Common myeloid progenitor, CD34-positive (primary cell): ENCODE measurements at regions not wholly inside any gene's neighbourhood (a gene's known extent, or its start where the extent isn't known, plus 50 kb on each side); places are given as distances from the start of the nearest gene placed in this dataset.

Experiments
- CTCF ChIA-PET: fragments of 350-600 bp; sonication (Branson Sonifier 250); formaldehyde crosslinking; loops from one replicate; lab custom pipeline; 2021; ENCODE audit warnings: antibody characterized with exemption; lab: Charles Lee
- POLR2A ChIA-PET: fragments of 350-600 bp; sonication (Branson Sonifier 250); formaldehyde crosslinking; loops from one replicate; lab custom pipeline; 2021; ENCODE audit warnings: antibody characterized with exemption; lab: Charles Lee
- DNase-seq, 3 donors: peaks; one replicate each; pipeline versions ENCODE4 v3.0.0 to v3.0.0-alpha.2; 2013
- H3K27ac ChIP-seq, 2 experiments: 1 replicate in 1 of 2; 2 replicates in 1 of 2; pipeline ENCODE4 v1.7.0; 2013; ENCODE audit warnings: inconsistent platforms in 2 of 2, low read length in 2 of 2, mild to moderate bottlenecking in 2 of 2, low read depth in 1 of 2, moderate library complexity in 1 of 2; ENCODE audit not compliant: severe bottlenecking in 2 of 2, insufficient read depth in 1 of 2, poor library complexity in 1 of 2
- H3K27me3 ChIP-seq, 5 experiments: replicated peaks in 2 of 5; 1 replicate in 3 of 5; 2 replicates in 2 of 5; pipeline versions ENCODE4 v1.6.1 to v1.7.0; 2013; ENCODE audit warnings: low read length in 4 of 5, mild to moderate bottlenecking in 2 of 5, moderate library complexity in 2 of 5, inconsistent platforms in 1 of 5; ENCODE audit not compliant: insufficient read depth in 5 of 5, control insufficient read depth in 4 of 5
- H3K36me3 ChIP-seq, 4 experiments: 1 replicate in 2 of 4; 2 replicates in 2 of 4; pipeline versions ENCODE4 v1.6.1 to v1.7.0; 2013; ENCODE audit warnings: low read length in 3 of 4, control low read depth in 1 of 4, mild to moderate bottlenecking in 1 of 4; ENCODE audit not compliant: control insufficient read depth in 4 of 4, insufficient read depth in 4 of 4
- H3K4me1 ChIP-seq, 4 experiments: 1 replicate in 3 of 4; 2 replicates in 1 of 4; pipeline versions ENCODE4 v1.6.1 to v1.7.1; 2013; ENCODE audit warnings: low read length in 3 of 4, mild to moderate bottlenecking in 3 of 4, control low read depth in 1 of 4, inconsistent platforms in 1 of 4, moderate library complexity in 1 of 4; ENCODE audit not compliant: control insufficient read depth in 4 of 4, insufficient read depth in 4 of 4; ENCODE audit errors: control extremely low read depth in 1 of 4
- H3K4me3 ChIP-seq, 7 experiments: 1 replicate in 4 of 7; 2 replicates in 3 of 7; pipeline versions ENCODE4 v1.5.1 to v1.7.0; 2013; ENCODE audit warnings: mild to moderate bottlenecking in 7 of 7, low read length in 6 of 7, moderate library complexity in 6 of 7, inconsistent platforms in 2 of 7, low read depth in 2 of 7, control low read depth in 1 of 7; ENCODE audit not compliant: insufficient read depth in 4 of 7, control insufficient read depth in 1 of 7; ENCODE audit errors: extremely low read depth in 1 of 7
- H3K9me3 ChIP-seq, 5 experiments: 1 replicate in 4 of 5; 2 replicates in 1 of 5; pipeline versions ENCODE4 v1.6.1 to v1.7.1; 2013; ENCODE audit warnings: low read length in 4 of 5, mild to moderate bottlenecking in 2 of 5, inconsistent platforms in 1 of 5, low read depth in 1 of 5, moderate library complexity in 1 of 5; ENCODE audit not compliant: control insufficient read depth in 4 of 5, insufficient read depth in 2 of 5; ENCODE audit errors: control extremely low read depth in 1 of 5
- WGBS: methylation state at CpG from one replicate; pipeline ENCODE4 v1.1.5; 2013; ENCODE audit not compliant: insufficient coverage; 5-methylcytosine and 5-hydroxymethylcytosine counted together

DNA sequence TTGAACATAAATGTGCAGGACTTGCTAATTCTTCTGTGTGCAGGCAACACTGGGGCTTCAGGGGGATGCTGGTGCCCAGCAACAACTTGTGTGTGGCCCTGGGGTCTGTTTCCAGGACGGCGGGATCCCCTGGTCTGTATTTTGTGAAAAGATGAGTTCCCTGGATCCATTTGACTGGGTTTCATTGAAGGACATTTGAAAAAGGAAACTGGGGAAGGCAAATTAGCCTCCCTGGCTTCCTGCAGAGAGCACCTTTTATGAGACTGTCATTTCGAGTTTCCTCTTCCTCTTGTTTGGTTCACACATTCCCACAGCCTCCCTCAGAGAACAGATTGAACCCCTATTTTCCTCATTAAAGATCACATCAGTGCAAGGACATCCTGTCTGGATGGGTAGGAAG lies 63.1 kb downstream of the FOXI1 start:
- WGBS: 58% methylated on average over 3 of the region's 3 CpGs
- CTCF ChIA-PET: interaction anchor here (2.1 kb wide), 1 partner anchor 16 kb away, joined by 6 read pairs; no protein-coding TSS in a partner anchor
- Histone ChIP-seq H3K27me3 (peaks cover 0 to 6% (median 0%) of the 10 kb centered on the region in 5 experiments), H3K36me3 (no peaks in the 10 kb centered on the region), H3K27ac (no peak overlapping the region), H3K9me3 (no peaks in the 10 kb centered on the region), H3K4me1 (no peaks in the 10 kb centered on the region), H3K4me3 (no peak overlapping the region)
- POLR2A ChIA-PET: no interaction called here
- no peak for DNase-seq

DNA sequence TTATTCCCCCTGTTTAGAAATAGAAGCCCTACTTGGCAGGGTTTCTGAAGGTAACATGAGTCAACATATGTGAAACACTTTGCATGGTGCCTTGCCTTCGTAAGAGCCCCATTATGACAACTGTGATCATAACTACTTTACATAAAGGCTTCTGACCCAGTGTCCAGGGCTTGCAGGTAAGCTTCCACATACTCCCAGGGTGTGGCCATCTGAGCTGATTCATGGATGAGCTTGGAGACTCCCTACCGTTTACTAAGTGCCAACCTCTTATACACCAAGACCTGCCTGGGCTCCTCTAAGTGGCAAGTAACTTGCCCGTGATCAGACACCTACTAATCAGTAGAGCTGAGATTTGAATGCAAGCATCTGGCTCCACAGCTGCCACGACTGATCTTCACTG lies 62.8 kb upstream of the C5orf58 start:
- 100% methylated on average over 3 of the region's 4 CpGs for WGBS
- no peak for DNase-seq
- Histone ChIP-seq H3K4me1 (no peaks in the 10 kb centered on the region), H3K27me3 (peaks cover 0 to 6% (median 0%) of the 10 kb centered on the region in 5 experiments), H3K27ac (no peak overlapping the region), H3K9me3 (no peaks in the 10 kb centered on the region), H3K36me3 (no peaks in the 10 kb centered on the region), H3K4me3 (no peak overlapping the region)
- POLR2A ChIA-PET: no interaction called here
- CTCF ChIA-PET: interaction anchor here (2.1 kb wide), 1 partner anchor 14 kb away, joined by 6 read pairs; no protein-coding TSS in a partner anchor

DNA sequence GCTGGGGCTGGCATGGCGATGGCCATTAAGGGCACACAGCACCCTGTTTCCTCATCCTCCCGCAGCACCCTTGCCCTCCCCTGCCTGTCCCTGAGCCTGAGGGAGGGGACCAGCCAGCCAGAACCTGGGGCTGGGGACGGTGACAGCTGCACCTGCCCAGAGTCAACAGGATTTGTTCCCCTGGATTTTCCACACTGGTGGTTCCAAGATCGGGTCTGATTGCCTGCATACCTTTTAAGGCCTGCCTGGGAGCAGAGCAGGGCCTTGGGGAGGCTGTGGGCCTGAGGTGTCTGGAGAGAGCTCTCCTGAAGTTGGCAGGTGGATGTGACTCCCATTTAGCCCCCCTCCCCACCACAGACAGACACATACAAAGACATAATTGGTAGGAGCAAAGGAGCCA lies 61.0 kb upstream of the C5orf58 start:
- CTCF ChIA-PET: interaction anchor here (1.7 to 2.1 kb wide), 2 partner anchors 10 to 61 kb away, joined by 3 to 8 read pairs; no protein-coding TSS in a partner anchor
- no peak overlapping the region for H3K4me3 ChIP-seq
- DNase-seq: no peak
- no peaks in the 10 kb centered on the region for H3K36me3 ChIP-seq
- H3K27ac ChIP-seq: no peak overlapping the region
- POLR2A ChIA-PET: no interaction called here
- WGBS: 88% methylated on average over 3 of the region's 4 CpGs
- peaks cover 0 to 6% (median 0%) of the 10 kb centered on the region in 5 experiments for H3K27me3 ChIP-seq
- no peaks in the 10 kb centered on the region for H3K4me1 ChIP-seq
- H3K9me3 ChIP-seq: no peaks in the 10 kb centered on the region

DNA sequence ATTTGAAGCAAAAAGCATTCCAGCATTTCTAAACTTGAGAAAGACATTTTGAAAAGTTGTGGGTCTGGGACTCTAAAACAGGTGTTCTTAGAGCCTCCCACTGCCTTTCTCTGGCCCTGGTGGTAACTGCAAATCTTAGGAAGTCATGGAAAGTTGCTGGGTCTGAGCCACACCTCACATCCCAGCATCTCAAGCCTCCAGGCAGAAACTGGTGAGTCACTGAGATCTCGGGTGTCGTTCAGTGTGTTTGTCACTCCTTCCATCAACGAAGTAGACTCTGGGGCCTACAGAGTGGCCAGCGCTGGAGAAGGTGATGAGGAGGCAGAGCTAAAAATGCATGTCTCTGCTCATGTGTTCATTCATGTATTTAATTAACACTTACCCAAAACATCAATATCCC lies 59.6 kb upstream of the C5orf58 start:
- Histone ChIP-seq H3K4me3 (no peak overlapping the region), H3K27ac (no peak overlapping the region), H3K9me3 (no peaks in the 10 kb centered on the region), H3K4me1 (no peaks in the 10 kb centered on the region), H3K27me3 (peaks cover 0 to 6% (median 0%) of the 10 kb centered on the region in 5 experiments), H3K36me3 (no peaks in the 10 kb centered on the region)
- 78% methylated on average over 4 of the region's 4 CpGs for WGBS
- DNase-seq: no peak
- ChIA-PET POLR2A (interaction anchor here (0.6 kb wide), 1 partner anchor 14 kb away, joined by 7 read pairs; no protein-coding TSS in a partner anchor), CTCF (interaction anchor here (0.8 to 2.1 kb wide), 4 partner anchors 9 to 63 kb away, joined by 3 to 8 read pairs (median 3); no protein-coding TSS in a partner anchor)

DNA sequence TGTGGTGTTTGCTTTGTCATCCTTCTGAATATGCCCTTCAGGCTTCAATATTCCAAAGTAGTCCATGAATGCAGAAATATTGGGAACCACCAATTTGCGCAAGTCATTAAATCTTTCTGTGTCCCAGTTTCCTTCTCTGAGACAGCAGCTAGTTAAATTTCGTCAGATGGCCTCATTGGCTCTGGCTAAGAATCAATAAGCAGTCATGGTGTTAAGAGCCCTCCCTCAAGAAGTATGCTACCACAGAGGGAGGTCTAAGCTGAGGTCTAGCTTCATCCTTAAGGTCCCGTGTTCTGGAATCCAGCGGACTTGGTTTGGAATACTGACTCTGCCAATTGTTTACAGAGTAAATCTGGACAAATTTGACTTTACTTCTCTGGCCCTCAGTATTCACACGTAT lies 59.1 kb upstream of the C5orf58 start:
- Histone ChIP-seq H3K27ac (no peak overlapping the region), H3K4me3 (no peak overlapping the region), H3K27me3 (peaks cover 0 to 6% (median 0%) of the 10 kb centered on the region in 5 experiments), H3K36me3 (no peaks in the 10 kb centered on the region), H3K4me1 (no peaks in the 10 kb centered on the region), H3K9me3 (no peaks in the 10 kb centered on the region)
- POLR2A ChIA-PET: no interaction called here
- 70% methylated on average over 5 of the region's 5 CpGs for WGBS
- CTCF ChIA-PET: interaction anchor here (0.9 to 1.7 kb wide), 4 partner anchors 11 to 63 kb away, joined by 3 to 5 read pairs (median 3); no protein-coding TSS in a partner anchor
- DNase-seq: no peak

DNA sequence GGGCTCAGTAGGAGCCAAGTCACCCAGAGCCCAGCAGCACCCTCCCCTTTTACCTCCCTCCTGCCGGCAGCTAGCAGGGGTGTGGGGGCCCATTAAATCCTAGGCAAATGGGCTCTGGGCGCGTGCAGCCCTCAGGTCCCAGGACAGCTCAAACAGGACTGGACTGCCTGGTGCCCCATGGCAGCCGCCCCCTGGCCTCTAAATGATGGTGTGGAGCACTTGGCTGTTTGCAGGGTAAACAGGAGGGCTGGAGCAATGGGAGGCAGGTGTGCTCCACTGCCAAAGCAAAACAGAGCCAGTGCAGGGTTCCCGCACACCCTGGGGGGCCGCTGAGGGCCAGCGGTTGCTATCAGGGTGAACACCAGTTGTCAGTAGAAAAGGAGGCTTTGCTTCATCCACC lies 55.9 kb upstream of the C5orf58 start:
- no peak overlapping the region for H3K27ac ChIP-seq
- H3K4me1 ChIP-seq: no peaks in the 10 kb centered on the region
- no peak overlapping the region for H3K4me3 ChIP-seq
- H3K27me3 ChIP-seq: peaks cover 0 to 4% (median 0%) of the 10 kb centered on the region in 5 experiments
- ChIA-PET POLR2A (no interaction called here), CTCF (interaction anchor here (1.3 kb wide), 1 partner anchor 8 kb away, joined by 3 read pairs; no protein-coding TSS in a partner anchor)
- WGBS: 90% methylated on average over 4 of the region's 7 CpGs
- no peaks in the 10 kb centered on the region for H3K9me3 ChIP-seq
- H3K36me3 ChIP-seq: no peaks in the 10 kb centered on the region
- DNase-seq: no peak

DNA sequence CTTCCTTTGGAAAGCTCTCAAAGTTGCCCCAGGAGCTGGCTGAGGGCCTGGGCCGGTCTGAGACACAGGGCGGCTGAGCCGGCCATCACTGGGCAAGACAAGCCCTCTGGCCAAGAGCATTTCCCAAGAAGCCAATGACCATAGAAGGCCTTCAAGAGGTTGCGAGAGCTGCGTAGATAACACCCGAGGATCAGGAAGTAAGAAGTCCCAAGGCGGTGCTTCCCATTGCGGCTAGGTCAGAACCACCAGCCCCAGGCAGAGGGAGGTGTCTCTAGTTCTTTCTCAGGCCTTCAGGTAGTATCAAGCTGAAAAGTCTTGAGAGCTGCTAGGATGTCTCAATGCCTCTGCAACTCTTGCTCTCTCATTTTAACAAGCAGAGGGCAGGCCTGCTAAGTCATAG lies 54.0 kb upstream of the C5orf58 start:
- 86% methylated on average over 8 of the region's 8 CpGs for WGBS
- Histone ChIP-seq H3K4me1 (no peaks in the 10 kb centered on the region), H3K27ac (no peak overlapping the region), H3K9me3 (no peaks in the 10 kb centered on the region), H3K36me3 (no peaks in the 10 kb centered on the region), H3K27me3 (no peaks in the 10 kb centered on the region), H3K4me3 (no peak overlapping the region)
- POLR2A ChIA-PET: no interaction called here
- CTCF ChIA-PET: interaction anchor here (0.6 kb wide), 1 partner anchor 37 kb away, joined by 3 read pairs; no protein-coding TSS in a partner anchor
- no peak for DNase-seq
